CD8-positive, alpha-beta memory T cell (primary cell): ENCODE measurements at regions not wholly inside any gene's neighbourhood (a gene's known extent, or its start where the extent isn't known, plus 50 kb on each side); places are given as distances from the start of the nearest gene placed in this dataset.

ENCODE experiments used
- CTCF ChIA-PET: fragments of 350-600 bp; sonication (Branson Sonifier 250); formaldehyde crosslinking; loops from one replicate; lab custom pipeline; 2021; ENCODE audit warnings: antibody characterized with exemption; lab: Charles Lee
- POLR2A ChIA-PET: fragments of 350-600 bp; sonication (Branson Sonifier 250); formaldehyde crosslinking; loops from one replicate; lab custom pipeline; 2021; ENCODE audit warnings: antibody characterized with exemption; lab: Charles Lee
- DNase-seq, 5 donors: peaks; one replicate each; pipeline versions ENCODE4 v3.0.0 to v3.0.0-alpha.2; 2020 to 2022; ENCODE audit warnings: mixed read lengths in 1 of 5
- H3K27ac ChIP-seq: one replicate; pipeline ENCODE4 v1.7.0; 2013; ENCODE audit warnings: low read depth, mild to moderate bottlenecking, low read length, moderate library complexity
- H3K27me3 ChIP-seq: 2 replicates; pipeline ENCODE4 v1.7.0; 2013; ENCODE audit warnings: low read length, mild to moderate bottlenecking; ENCODE audit not compliant: insufficient read depth, poor library complexity, severe bottlenecking
- H3K36me3 ChIP-seq: 2 replicates; pipeline ENCODE4 v1.7.0; 2013; ENCODE audit warnings: mild to moderate bottlenecking, low read length, moderate library complexity; ENCODE audit not compliant: insufficient read depth
- H3K4me1 ChIP-seq: 2 replicates; pipeline ENCODE4 v1.7.0; 2013; ENCODE audit warnings: mild to moderate bottlenecking, low read length, moderate library complexity; ENCODE audit not compliant: insufficient read depth
- H3K4me3 ChIP-seq: 2 replicates; pipeline ENCODE4 v1.7.0; 2013; ENCODE audit warnings: mild to moderate bottlenecking, low read length
- H3K9me3 ChIP-seq: 2 replicates; pipeline ENCODE4 v1.7.0; 2013; ENCODE audit warnings: mild to moderate bottlenecking, low read length
- H3K27ac Mint-ChIP-seq, 8 donors: one replicate each; pipeline ENCODE4 v1.8.0; 2020 to 2021; ENCODE audit warnings: mixed read lengths in 8 of 8, mild to moderate bottlenecking in 6 of 8, inconsistent platforms in 3 of 8, moderate library complexity in 3 of 8
- H3K27me3 Mint-ChIP-seq, 2 donors: one replicate each; pipeline ENCODE4 v1.8.0; 2020 to 2021; ENCODE audit warnings: mixed read lengths in 2 of 2, mild to moderate bottlenecking in 1 of 2, moderate library complexity in 1 of 2
- H3K36me3 Mint-ChIP-seq, 3 donors: one replicate each; pipeline ENCODE4 v1.8.0; 2020 to 2021; ENCODE audit warnings: mixed read lengths in 3 of 3, inconsistent platforms in 1 of 3, mild to moderate bottlenecking in 1 of 3
- H3K4me1 Mint-ChIP-seq, 3 donors: one replicate each; pipeline ENCODE4 v1.8.0; 2020 to 2021; ENCODE audit warnings: mixed read lengths in 3 of 3, inconsistent platforms in 1 of 3, mild to moderate bottlenecking in 1 of 3
- H3K4me3 Mint-ChIP-seq, 7 donors: one replicate each; pipeline ENCODE4 v1.8.0; 2020 to 2021; ENCODE audit warnings: mixed read lengths in 7 of 7, mild to moderate bottlenecking in 6 of 7, moderate library complexity in 4 of 7, inconsistent platforms in 2 of 7
- H3K9me3 Mint-ChIP-seq, 5 donors: one replicate each; pipeline ENCODE4 v1.8.0; 2020 to 2022; ENCODE audit warnings: mixed read lengths in 5 of 5, mild to moderate bottlenecking in 3 of 5, moderate library complexity in 2 of 5, inconsistent platforms in 1 of 5

- no peaks in the 10 kb centered on the region for H3K36me3 Mint-ChIP-seq
- no peak overlapping the region for H3K4me3 Mint-ChIP-seq
- ChIA-PET CTCF (no interaction called here), POLR2A (no interaction called here)
- H3K9me3 Mint-ChIP-seq = peaks cover 0 to 3% (median 0%) of the 10 kb centered on the region in 5 donors
- H3K27me3 ChIP-seq = no peaks in the 10 kb centered on the region
- peaks cover 4 to 9% of the 10 kb centered on the region in 2 donors for H3K27me3 Mint-ChIP-seq
- no peaks in the 10 kb centered on the region for H3K36me3 ChIP-seq
- H3K27ac Mint-ChIP-seq = no peak overlapping the region
- H3K4me1 ChIP-seq = no peaks in the 10 kb centered on the region
- no peak for DNase-seq
- no peaks in the 10 kb centered on the region for H3K9me3 ChIP-seq
- no peaks in the 10 kb centered on the region for H3K4me1 Mint-ChIP-seq
- H3K4me3 ChIP-seq = no peak overlapping the region
- H3K27ac ChIP-seq = no peak overlapping the region
Observed at GRCh38 chr13:108121406-108121805, 93.9 kb downstream of the LIG4 start.

DNA sequence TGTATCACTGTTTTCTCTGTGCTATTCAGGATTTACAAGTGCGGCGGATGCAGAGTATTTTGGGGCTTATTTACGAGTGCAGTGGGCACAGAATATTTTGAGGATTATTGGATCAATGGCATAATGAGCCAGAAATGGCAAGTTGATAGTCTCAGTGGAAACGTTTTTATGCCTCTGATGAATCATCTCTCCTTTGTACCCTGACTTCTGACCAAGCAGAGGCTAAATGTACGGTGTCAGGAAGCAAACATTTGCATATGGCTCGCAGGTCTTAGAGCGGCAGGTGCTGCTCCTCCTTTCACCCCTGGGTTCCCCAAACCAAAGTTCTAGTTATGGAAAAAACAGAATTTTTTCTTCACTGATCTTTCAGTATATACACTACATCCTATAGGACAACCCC is 94.5 kb downstream of the LIG4 start:
- Histone ChIP-seq H3K27ac (no peak overlapping the region), H3K4me1 (no peaks in the 10 kb centered on the region), H3K4me3 (no peak overlapping the region), H3K27me3 (no peaks in the 10 kb centered on the region), H3K9me3 (no peaks in the 10 kb centered on the region), H3K36me3 (no peaks in the 10 kb centered on the region)
- Mint-ChIP-seq H3K4me1 (no peaks in the 10 kb centered on the region), H3K9me3 (peaks cover 0 to 3% (median 0%) of the 10 kb centered on the region in 5 donors), H3K4me3 (no peak overlapping the region), H3K27me3 (peaks cover 4 to 9% of the 10 kb centered on the region in 2 donors), H3K27ac (no peak overlapping the region), H3K36me3 (no peaks in the 10 kb centered on the region)
- ChIA-PET POLR2A (no interaction called here), CTCF (no interaction called here)
- DNase-seq = no peak

DNA sequence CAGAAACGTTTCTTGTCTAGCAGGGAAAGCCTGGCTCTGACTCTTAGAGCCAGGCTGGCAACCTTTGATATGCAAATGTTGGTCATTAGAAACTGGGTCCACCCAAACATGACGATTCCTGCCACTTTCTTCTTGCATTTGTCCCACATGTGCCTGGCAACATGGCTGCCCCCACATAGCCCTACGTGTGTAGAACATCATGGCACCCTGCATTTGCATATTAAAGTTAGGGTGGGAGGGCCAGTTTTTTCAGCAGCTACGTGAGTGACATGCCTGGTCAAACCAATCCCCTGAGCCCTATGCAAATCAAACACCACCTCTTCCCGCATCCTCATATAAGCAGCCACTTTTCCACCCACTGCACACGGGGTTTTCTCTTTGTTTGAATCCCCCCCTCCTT is 95.0 kb downstream of the LIG4 start:
- Mint-ChIP-seq H3K4me3 (no peak overlapping the region), H3K4me1 (no peaks in the 10 kb centered on the region), H3K27ac (no peak overlapping the region), H3K36me3 (no peaks in the 10 kb centered on the region), H3K9me3 (peaks cover 0 to 5% (median 0%) of the 10 kb centered on the region in 5 donors), H3K27me3 (peaks cover 4 to 9% of the 10 kb centered on the region in 2 donors)
- ChIA-PET POLR2A (no interaction called here), CTCF (no interaction called here)
- DNase-seq = no peak
- Histone ChIP-seq H3K4me3 (no peak overlapping the region), H3K9me3 (no peaks in the 10 kb centered on the region), H3K36me3 (no peaks in the 10 kb centered on the region), H3K27ac (no peak overlapping the region), H3K27me3 (no peaks in the 10 kb centered on the region), H3K4me1 (no peaks in the 10 kb centered on the region)

DNA sequence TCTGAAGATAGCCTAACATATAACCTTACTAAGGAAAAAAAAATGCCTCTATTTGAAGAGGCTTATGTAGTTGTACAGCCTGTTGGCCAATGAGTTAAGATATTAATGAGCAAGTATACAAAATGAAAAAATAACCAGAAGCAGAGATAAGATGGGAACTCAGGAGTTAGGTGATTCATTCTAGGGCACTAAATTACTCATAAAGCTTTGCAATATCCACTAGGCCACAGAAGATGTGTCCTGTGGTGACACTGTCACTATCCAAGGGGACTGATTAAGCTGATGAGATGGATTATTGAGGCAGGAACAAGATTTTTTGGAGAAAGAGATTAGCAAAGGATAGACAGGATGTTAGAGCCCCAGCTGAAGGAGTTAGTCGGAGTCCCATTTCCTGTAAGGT is 99.6 kb downstream of the LIG4 start:
- Mint-ChIP-seq H3K27me3 (peaks cover 1 to 4% of the 10 kb centered on the region in 2 donors), H3K9me3 (peaks cover 0 to 5% (median 0%) of the 10 kb centered on the region in 5 donors), H3K36me3 (no peaks in the 10 kb centered on the region), H3K27ac (no peak overlapping the region), H3K4me1 (no peaks in the 10 kb centered on the region), H3K4me3 (no peak overlapping the region)
- Histone ChIP-seq H3K27me3 (no peaks in the 10 kb centered on the region), H3K9me3 (no peaks in the 10 kb centered on the region), H3K27ac (no peak overlapping the region), H3K4me1 (no peaks in the 10 kb centered on the region), H3K36me3 (no peaks in the 10 kb centered on the region), H3K4me3 (no peak overlapping the region)
- ChIA-PET POLR2A (no interaction called here), CTCF (no interaction called here)
- no peak for DNase-seq

DNA sequence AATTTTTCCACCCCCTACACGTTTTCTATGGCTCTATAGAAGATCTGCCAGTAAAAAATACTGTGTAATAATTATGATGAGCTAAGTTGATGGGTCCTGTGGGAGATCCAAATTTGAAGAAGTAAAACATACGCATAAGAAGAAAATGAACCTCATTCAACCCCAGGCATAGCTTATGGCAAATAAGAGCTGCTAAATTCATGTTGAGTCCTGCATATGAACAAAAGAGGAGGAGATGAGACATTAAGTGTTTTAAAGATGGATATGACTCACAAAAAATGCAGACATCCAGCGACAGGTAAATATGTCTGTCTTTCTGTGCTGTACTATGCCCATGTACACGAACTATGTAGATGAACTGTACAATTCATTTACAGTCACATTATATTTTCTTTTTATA is 101.9 kb downstream of the LIG4 start:
- no peaks in the 10 kb centered on the region for H3K9me3 ChIP-seq
- peaks cover 0 to 1% of the 10 kb centered on the region in 2 donors for H3K27me3 Mint-ChIP-seq
- ChIA-PET POLR2A (no interaction called here), CTCF (no interaction called here)
- H3K9me3 Mint-ChIP-seq = peaks cover 0 to 2% (median 0%) of the 10 kb centered on the region in 5 donors
- H3K4me3 ChIP-seq = no peak overlapping the region
- H3K36me3 ChIP-seq = no peaks in the 10 kb centered on the region
- no peak overlapping the region for H3K4me3 Mint-ChIP-seq
- H3K27ac Mint-ChIP-seq = no peak overlapping the region
- H3K4me1 Mint-ChIP-seq = no peaks in the 10 kb centered on the region
- H3K4me1 ChIP-seq = no peaks in the 10 kb centered on the region
- no peak for DNase-seq
- H3K36me3 Mint-ChIP-seq = no peaks in the 10 kb centered on the region
- H3K27ac ChIP-seq = no peak overlapping the region
- no peaks in the 10 kb centered on the region for H3K27me3 ChIP-seq

GRCh38 chr13:108104736-108105135 is 110.6 kb downstream of the LIG4 start:
- CTCF ChIA-PET = no interaction called here
- Mint-ChIP-seq H3K27me3 (no peaks in the 10 kb centered on the region), H3K4me3 (no peak overlapping the region), H3K9me3 (peaks cover 0 to 5% (median 0%) of the 10 kb centered on the region in 5 donors), H3K4me1 (no peaks in the 10 kb centered on the region), H3K36me3 (no peaks in the 10 kb centered on the region), H3K27ac (no peak overlapping the region)
- DNase-seq = no peak
- POLR2A ChIA-PET = no interaction called here
- Histone ChIP-seq H3K27me3 (no peaks in the 10 kb centered on the region), H3K27ac (no peak overlapping the region), H3K4me1 (no peaks in the 10 kb centered on the region), H3K4me3 (no peak overlapping the region), H3K36me3 (no peaks in the 10 kb centered on the region), H3K9me3 (no peaks in the 10 kb centered on the region)

GRCh38 chr13:108102771-108103170 is 112.6 kb downstream of the LIG4 start:
- Mint-ChIP-seq H3K9me3 (peaks cover 0 to 5% (median 0%) of the 10 kb centered on the region in 5 donors), H3K4me3 (no peak overlapping the region), H3K36me3 (no peaks in the 10 kb centered on the region), H3K4me1 (no peaks in the 10 kb centered on the region), H3K27ac (no peak overlapping the region), H3K27me3 (no peaks in the 10 kb centered on the region)
- H3K36me3 ChIP-seq = no peaks in the 10 kb centered on the region
- H3K27me3 ChIP-seq = no peaks in the 10 kb centered on the region
- no peak for DNase-seq
- ChIA-PET CTCF (no interaction called here), POLR2A (no interaction called here)
- H3K9me3 ChIP-seq = no peaks in the 10 kb centered on the region
- no peak overlapping the region for H3K4me3 ChIP-seq
- no peaks in the 10 kb centered on the region for H3K4me1 ChIP-seq
- no peak overlapping the region for H3K27ac ChIP-seq

DNA sequence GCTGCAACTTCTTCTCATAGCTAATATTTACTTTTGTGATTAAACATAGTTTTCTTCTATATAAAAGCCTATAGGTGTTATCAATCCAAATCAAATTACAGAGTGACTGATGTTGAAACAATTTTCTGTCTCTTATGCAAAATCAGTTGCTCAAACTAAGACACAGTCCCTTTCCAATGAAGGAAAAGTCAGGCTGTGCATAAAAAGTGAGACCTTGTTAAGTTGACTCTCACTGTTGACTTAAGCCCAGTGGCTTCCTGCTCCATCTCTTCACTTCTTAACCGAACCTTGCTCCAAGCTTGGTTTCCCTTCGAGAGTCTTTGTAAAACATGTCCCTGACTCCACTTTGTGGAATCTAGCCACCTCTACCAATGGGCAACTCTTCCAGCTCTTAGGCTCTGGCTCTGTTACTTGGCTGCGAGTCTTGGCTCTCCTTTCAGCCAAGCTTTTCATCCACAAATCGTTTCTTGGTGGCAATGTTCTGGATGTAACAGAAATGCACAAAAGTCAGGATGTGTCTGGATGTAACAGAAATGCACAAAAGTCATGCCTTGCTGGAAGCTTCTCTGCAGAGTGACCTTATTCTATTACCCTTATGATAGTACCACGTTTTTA is 118.9 kb downstream of the LIG4 start:
- ChIA-PET CTCF (no interaction called here), POLR2A (no interaction called here)
- no peaks in the 10 kb centered on the region for H3K27me3 ChIP-seq
- DNase-seq = no peak
- H3K4me3 ChIP-seq = no peak overlapping the region
- no peaks in the 10 kb centered on the region for H3K27me3 Mint-ChIP-seq
- H3K27ac ChIP-seq = no peak overlapping the region
- H3K4me3 Mint-ChIP-seq = no peak overlapping the region
- no peaks in the 10 kb centered on the region for H3K9me3 Mint-ChIP-seq
- no peaks in the 10 kb centered on the region for H3K4me1 ChIP-seq
- no peaks in the 10 kb centered on the region for H3K9me3 ChIP-seq
- no peaks in the 10 kb centered on the region for H3K4me1 Mint-ChIP-seq
- H3K27ac Mint-ChIP-seq = no peak overlapping the region
- H3K36me3 ChIP-seq = no peaks in the 10 kb centered on the region
- no peaks in the 10 kb centered on the region for H3K36me3 Mint-ChIP-seq
